ENCODE measurements at regions not wholly inside any gene's neighbourhood (a gene's known extent, or its start where the extent isn't known, plus 50 kb on each side); places are given as distances from the start of the nearest gene placed in this dataset.
A peak's percentile ranks its signal among the peaks of the same experiment; 100 is the strongest.

GRCh38 chr12:92363295-92364146, 217.9 kb upstream of the BTG1 start (continued):
- peak; percentile 63 for TF ChIP-seq BCL3 (IDR thresholded peaks at IDR 0.05; ENCODE audit: borderline replicate concordance, insufficient read depth, low read depth, low read length, poor library complexity, severe bottlenecking)
- peak; percentile 84 for TF ChIP-seq ZBED1 (IDR thresholded peaks at IDR 0.05; ENCODE audit: borderline replicate concordance)
- TF ChIP-seq CUX1 (IDR thresholded peaks at IDR 0.05; ENCODE audit: insufficient replicate concordance, low read depth, low read length) = no peak
- 0 out of 2 replicates have a peak, but pooled peaks have one; percentile 36 for TF ChIP-seq NKRF (conservative IDR thresholded peaks at IDR 0.05)
- peak; percentile 70 for TF ChIP-seq RUNX3 (IDR thresholded peaks at IDR 0.05; ENCODE audit: low read length)
- peak; percentile 27; the same call in 1 of the 2 replicates for TF ChIP-seq TBL1XR1 (IDR thresholded peaks at IDR 0.05; ENCODE audit: low read depth, low read length)
- no peak for TF ChIP-seq ZSCAN29 (IDR thresholded peaks at IDR 0.05)
- peak; percentile 89 for TF ChIP-seq ATF2 (IDR thresholded peaks at IDR 0.05; ENCODE audit: low read length)
- TF ChIP-seq ZNF24 (IDR thresholded peaks at IDR 0.05) = peak; percentile 66; the same call in 1 of the 2 replicates
- no peak for TF ChIP-seq CHD1 (IDR thresholded peaks at IDR 0.05; ENCODE audit: low read depth, low read length)
- TF ChIP-seq EZH2 (IDR thresholded peaks at IDR 0.05; ENCODE audit: borderline replicate concordance, control insufficient read depth, low read depth, low read length) = no peak
- no peak for TF ChIP-seq SKIL (IDR thresholded peaks at IDR 0.05; ENCODE audit: low read depth, poor library complexity, severe bottlenecking)
- TF ChIP-seq NFIC (IDR thresholded peaks at IDR 0.05; ENCODE audit: low read depth, low read length) = peak; percentile 96
- no peak for TF ChIP-seq RCOR1 (conservative IDR thresholded peaks at IDR 0.05; ENCODE audit: low read depth, low read length)
- TF ChIP-seq POU2F2 (IDR thresholded peaks at IDR 0.05; ENCODE audit: borderline replicate concordance, low read depth, low read length) = no peak; the same call in 1 of the 3 replicates
- TF ChIP-seq BMI1 (IDR thresholded peaks at IDR 0.05; ENCODE audit: borderline replicate concordance) = peak; percentile 48; the same call in 1 of the 2 replicates
- TF ChIP-seq YY1 (IDR thresholded peaks at IDR 0.05; ENCODE audit: low read depth, low read length) = peak; percentile 63; the same call in 1 of the 2 replicates

Measured in GM12878 (cell line).